ENCODE measurements at regions not wholly inside any gene's neighbourhood (a gene's known extent, or its start where the extent isn't known, plus 50 kb on each side); places are given as distances from the start of the nearest gene placed in this dataset.

- no peak for DNase-seq
Observed at GRCh38 chr3:111481551-111481950, 60.4 kb upstream of the CD96 start.

DNA sequence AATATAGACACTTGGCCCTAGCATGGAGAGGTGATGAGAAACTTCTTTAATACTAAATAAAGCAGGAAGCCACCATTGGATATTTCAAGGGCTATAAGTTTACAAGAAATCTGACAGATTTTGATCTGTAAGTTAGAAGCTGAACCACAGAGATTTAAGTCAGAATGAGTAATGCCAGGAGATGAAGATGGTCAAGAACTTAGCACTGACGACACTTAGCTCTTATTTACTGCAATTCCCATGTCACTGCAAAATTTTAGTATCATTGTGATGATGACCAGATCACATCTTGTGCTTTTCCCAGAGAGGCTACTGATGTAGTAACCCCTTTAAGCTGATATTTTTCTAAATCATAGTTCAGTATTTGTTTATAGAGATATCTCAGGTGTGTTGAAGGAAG lies 59.4 kb upstream of the CD96 start:
- DNase-seq, result no peak

GRCh38 chr3:111485086-111485485 lies 56.9 kb upstream of the CD96 start:
- no peak for DNase-seq

Measured in GDM1 (cell line).